Body of pancreas (tissue), 4 donors: ENCODE measurements at regions not wholly inside any gene's neighbourhood (a gene's known extent, or its start where the extent isn't known, plus 50 kb on each side); places are given as distances from the start of the nearest gene placed in this dataset.

Experiments
- CTCF ChIP-seq, 7 experiments: fragments of 450-650 bp in 4 of 7; fragments of 200-600 bp in 3 of 7; sonication (generic) in 3 of 7; IDR thresholded peaks; one replicate each; pipeline ENCODE4 v1.5.1; 2016 to 2019; ENCODE audit warnings: antibody characterized with exemption in 7 of 7
- POLR2A ChIP-seq, 3 donors: fragments of 450-650 bp; IDR thresholded peaks; one replicate each; pipeline ENCODE4 v1.6.1; 2016; ENCODE audit warnings: antibody characterized with exemption in 3 of 3, mild to moderate bottlenecking in 2 of 3

GRCh38 chr5:86780018-86780417 is 162.3 kb downstream of the COX7C start:
- TF ChIP-seq POLR2A (IDR thresholded peaks at IDR 0.05), result no peak
- no peak for TF ChIP-seq CTCF (IDR thresholded peaks at IDR 0.05)
